Caco-2 (cell line): ENCODE measurements at regions not wholly inside any gene's neighbourhood (a gene's known extent, or its start where the extent isn't known, plus 50 kb on each side); places are given as distances from the start of the nearest gene placed in this dataset.

Source experiments
- BruUV-seq: library from RNA; stranded (reverse); fragments of 400-500 nt; replicated peaks from 2 replicates; lab custom pipeline; 2021; lab: Mats Ljungman, UMichigan
- CTCF ChIA-PET: fragments of 300-600 bp; sonication (Branson Sonifier 250); formaldehyde crosslinking; loops from one replicate; lab custom pipeline; 2022; ENCODE audit warnings: antibody characterized with exemption; lab: Charles Lee
- POLR2A ChIA-PET: fragments of 300-600 bp; sonication (Branson Sonifier 250); formaldehyde crosslinking; loops from one replicate; lab custom pipeline; 2022; ENCODE audit warnings: antibody characterized with exemption; lab: Charles Lee
- DNase-seq, 2 experiments: peaks; one replicate each; pipeline versions ENCODE4 v3.0.0 to v3.0.0-alpha.2; 2020 to 2022
- H3K27me3 ChIP-seq: replicated peaks from 2 replicates; pipeline ENCODE4 v1.6.0; 2011; ENCODE audit warnings: low read length; ENCODE audit not compliant: control insufficient read depth, insufficient read depth
- H3K36me3 ChIP-seq: 2 replicates; pipeline ENCODE4 v1.5.1; 2011; ENCODE audit warnings: low read length; ENCODE audit not compliant: control insufficient read depth, insufficient read depth
- H3K4me1 ChIP-seq: fragments of 250-450 bp; sonication (Bioruptor Pico); 2 replicates; pipeline ENCODE4 v1.5.1; 2020; ENCODE audit warnings: mild to moderate bottlenecking
- H3K4me3 ChIP-seq: 2 replicates; pipeline ENCODE4 v1.5.1; 2011; ENCODE audit warnings: low read depth, mild to moderate bottlenecking, control low read depth, low read length
- H3K9me3 ChIP-seq: fragments of 250-450 bp; sonication (Bioruptor Pico); 2 replicates; pipeline ENCODE4 v1.5.1; 2020; ENCODE audit warnings: mild to moderate bottlenecking, moderate library complexity
- H3K27ac Mint-ChIP-seq: one replicate; pipeline ENCODE4 v1.8.0; 2022; ENCODE audit warnings: mixed read lengths; ENCODE audit not compliant: unreplicated experiment
- H3K27me3 Mint-ChIP-seq: one replicate; pipeline ENCODE4 v1.8.0; 2022; ENCODE audit warnings: mixed read lengths; ENCODE audit not compliant: insufficient read depth, unreplicated experiment
- H3K36me3 Mint-ChIP-seq: one replicate; pipeline ENCODE4 v1.8.0; 2022; ENCODE audit warnings: mild to moderate bottlenecking, mixed read lengths; ENCODE audit not compliant: insufficient read depth, unreplicated experiment
- H3K4me1 Mint-ChIP-seq: one replicate; pipeline ENCODE4 v1.8.0; 2022; ENCODE audit warnings: low read depth, mixed read lengths; ENCODE audit not compliant: unreplicated experiment
- H3K4me3 Mint-ChIP-seq: one replicate; pipeline ENCODE4 v1.8.0; 2022; ENCODE audit warnings: mild to moderate bottlenecking, moderate library complexity, mixed read lengths; ENCODE audit not compliant: unreplicated experiment
- H3K9me3 Mint-ChIP-seq: one replicate; pipeline ENCODE4 v1.8.0; 2022; ENCODE audit warnings: mixed read lengths; ENCODE audit not compliant: unreplicated experiment
- intact Hi-C: fragments of 100-400 bp; cut with micrococcal nuclease; formaldehyde crosslinking; loops from one replicate; pipeline ENCODE4 v1.10.0; 2022; ENCODE audit not compliant: unreplicated experiment
- TF ChIP-seq, protein P1 (sequence below), 2 experiments: fragments of 200-600 bp in 1 of 2; IDR thresholded peaks; 1 replicate in 1 of 2; 2 replicates in 1 of 2; pipeline versions ENCODE4 v1.5.1 to v1.8.0; 2011 to 2022; ENCODE audit warnings: antibody characterized with exemption in 1 of 2, control low read depth in 1 of 2, inconsistent platforms in 1 of 2, low read depth in 1 of 2, low read length in 1 of 2, mild to moderate bottlenecking in 1 of 2, moderate library complexity in 1 of 2; ENCODE audit not compliant: insufficient read depth in 1 of 2, severe bottlenecking in 1 of 2, unreplicated experiment in 1 of 2

DNA sequence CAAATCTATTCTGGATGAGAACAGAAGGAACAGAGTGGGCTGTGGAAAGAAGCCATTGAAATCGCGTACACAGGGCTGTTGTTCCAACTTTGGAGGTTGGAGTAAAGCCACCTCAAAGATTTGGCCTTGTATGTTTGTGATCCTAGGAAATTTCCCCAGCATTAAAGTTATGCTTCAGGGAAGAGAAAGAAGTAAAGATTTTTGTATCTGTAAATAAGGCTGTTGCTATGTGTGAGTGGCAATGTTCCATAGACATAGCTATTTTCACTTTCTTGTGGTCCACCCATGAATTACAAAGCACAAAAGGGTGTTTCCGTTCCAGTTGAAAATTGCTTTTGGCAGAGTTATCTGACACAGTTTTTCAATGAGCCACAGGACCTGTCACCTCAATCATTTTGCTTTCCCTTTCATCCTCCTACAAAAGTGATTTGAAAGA, 321.3 kb downstream of the TFAP2B start:
- DNase-seq: no peak
- H3K9me3 Mint-ChIP-seq: no peaks in the 10 kb centered on the region
- H3K4me1 ChIP-seq: no peaks in the 10 kb centered on the region
- H3K4me1 Mint-ChIP-seq: no peaks in the 10 kb centered on the region
- POLR2A ChIA-PET: no interaction called here
- H3K27me3 Mint-ChIP-seq: no peaks in the 10 kb centered on the region
- no peaks in the 10 kb centered on the region for H3K36me3 ChIP-seq
- no peak overlapping the region for H3K27ac Mint-ChIP-seq
- H3K4me3 Mint-ChIP-seq: no peak overlapping the region
- no TSS peak for BruUV-seq
- H3K27me3 ChIP-seq: no peaks in the 10 kb centered on the region
- H3K36me3 Mint-ChIP-seq: no peaks in the 10 kb centered on the region
- H3K9me3 ChIP-seq: no peaks in the 10 kb centered on the region
- H3K4me3 ChIP-seq: no peak overlapping the region
- intact Hi-C loops: no loop called here
- CTCF ChIA-PET: no interaction called here
- TF ChIP-seq, protein P1, sequence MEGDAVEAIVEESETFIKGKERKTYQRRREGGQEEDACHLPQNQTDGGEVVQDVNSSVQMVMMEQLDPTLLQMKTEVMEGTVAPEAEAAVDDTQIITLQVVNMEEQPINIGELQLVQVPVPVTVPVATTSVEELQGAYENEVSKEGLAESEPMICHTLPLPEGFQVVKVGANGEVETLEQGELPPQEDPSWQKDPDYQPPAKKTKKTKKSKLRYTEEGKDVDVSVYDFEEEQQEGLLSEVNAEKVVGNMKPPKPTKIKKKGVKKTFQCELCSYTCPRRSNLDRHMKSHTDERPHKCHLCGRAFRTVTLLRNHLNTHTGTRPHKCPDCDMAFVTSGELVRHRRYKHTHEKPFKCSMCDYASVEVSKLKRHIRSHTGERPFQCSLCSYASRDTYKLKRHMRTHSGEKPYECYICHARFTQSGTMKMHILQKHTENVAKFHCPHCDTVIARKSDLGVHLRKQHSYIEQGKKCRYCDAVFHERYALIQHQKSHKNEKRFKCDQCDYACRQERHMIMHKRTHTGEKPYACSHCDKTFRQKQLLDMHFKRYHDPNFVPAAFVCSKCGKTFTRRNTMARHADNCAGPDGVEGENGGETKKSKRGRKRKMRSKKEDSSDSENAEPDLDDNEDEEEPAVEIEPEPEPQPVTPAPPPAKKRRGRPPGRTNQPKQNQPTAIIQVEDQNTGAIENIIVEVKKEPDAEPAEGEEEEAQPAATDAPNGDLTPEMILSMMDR (IDR thresholded peaks at IDR 0.05; ENCODE audit: insufficient read depth in 1 of 2, low read depth in 1 of 2, low read length in 1 of 2, severe bottlenecking in 1 of 2, unreplicated experiment in 1 of 2): no peak

DNA sequence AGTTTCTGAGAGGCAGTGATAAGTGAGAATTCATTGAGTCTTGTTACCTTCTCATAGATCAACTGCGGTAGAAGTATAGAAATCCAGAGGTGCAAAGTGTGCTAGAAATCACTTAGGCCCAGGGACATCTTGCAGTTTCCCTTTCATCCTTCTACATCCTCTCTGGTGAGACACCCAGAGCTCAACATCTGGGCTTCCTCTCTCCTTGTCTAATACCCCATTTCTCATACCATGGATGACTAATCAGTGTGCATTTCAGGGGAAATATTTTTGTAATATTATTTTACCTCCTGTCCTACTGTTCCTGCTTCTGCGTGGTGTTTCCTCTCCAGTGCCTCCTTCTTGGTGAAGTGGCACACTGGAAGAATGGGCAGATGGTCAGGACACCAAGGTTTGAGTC, 322.4 kb downstream of the TFAP2B start:
- Histone ChIP-seq H3K4me1 (no peaks in the 10 kb centered on the region), H3K36me3 (no peaks in the 10 kb centered on the region), H3K9me3 (no peaks in the 10 kb centered on the region), H3K4me3 (no peak overlapping the region), H3K27me3 (no peaks in the 10 kb centered on the region)
- Mint-ChIP-seq H3K27ac (no peak overlapping the region), H3K9me3 (no peaks in the 10 kb centered on the region), H3K4me1 (no peaks in the 10 kb centered on the region), H3K36me3 (no peaks in the 10 kb centered on the region), H3K27me3 (no peaks in the 10 kb centered on the region), H3K4me3 (no peak overlapping the region)
- no TSS peak for BruUV-seq
- POLR2A ChIA-PET: no interaction called here
- TF ChIP-seq, protein P1 (IDR thresholded peaks at IDR 0.05; ENCODE audit: insufficient read depth in 1 of 2, low read depth in 1 of 2, low read length in 1 of 2, severe bottlenecking in 1 of 2, unreplicated experiment in 1 of 2): no peak
- no peak for DNase-seq
- CTCF ChIA-PET: no interaction called here
- intact Hi-C loops: no loop called here

DNA sequence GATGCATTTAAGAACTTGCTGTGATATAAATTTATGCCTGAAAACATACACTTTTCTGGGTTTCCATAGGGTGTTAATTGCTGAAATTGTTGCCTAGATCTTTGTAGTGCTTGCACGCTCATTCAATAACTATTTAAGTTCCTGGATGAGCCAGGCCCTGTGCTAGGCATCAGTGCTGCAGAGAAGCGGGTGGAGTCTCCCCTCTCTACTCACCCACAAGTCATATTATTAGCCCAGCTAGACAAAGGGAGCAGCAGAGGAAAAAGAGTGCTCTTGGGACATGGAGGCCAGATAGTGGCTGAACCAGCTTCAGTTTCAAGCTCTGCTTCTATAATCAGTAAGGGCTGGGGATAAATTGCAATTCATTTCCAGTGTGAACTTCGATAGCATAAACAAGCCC, 329.1 kb downstream of the TFAP2B start:
- no peaks in the 10 kb centered on the region for H3K36me3 Mint-ChIP-seq

More for the DNA sequence above, 329.1 kb downstream of the TFAP2B start:
- POLR2A ChIA-PET: no interaction called here
- no peaks in the 10 kb centered on the region for H3K9me3 ChIP-seq
- CTCF ChIA-PET: no interaction called here
- Mint-ChIP-seq H3K27me3 (peaks cover 2% of the 10 kb centered on the region), H3K4me3 (no peak overlapping the region), H3K4me1 (no peaks in the 10 kb centered on the region), H3K9me3 (no peaks in the 10 kb centered on the region), H3K27ac (no peak overlapping the region)
- no peaks in the 10 kb centered on the region for H3K27me3 ChIP-seq
- no peak overlapping the region for H3K4me3 ChIP-seq
- no TSS peak for BruUV-seq
- DNase-seq: no peak
- intact Hi-C loops: no loop called here
- no peaks in the 10 kb centered on the region for H3K36me3 ChIP-seq
- TF ChIP-seq, protein P1 (IDR thresholded peaks at IDR 0.05; ENCODE audit: insufficient read depth in 1 of 2, low read depth in 1 of 2, low read length in 1 of 2, severe bottlenecking in 1 of 2, unreplicated experiment in 1 of 2): no peak
- no peaks in the 10 kb centered on the region for H3K4me1 ChIP-seq
